ENCODE measurements at regions not wholly inside any gene's neighbourhood (a gene's known extent, or its start where the extent isn't known, plus 50 kb on each side); places are given as distances from the start of the nearest gene placed in this dataset.
A peak's percentile ranks its signal among the peaks of the same experiment; 100 is the strongest.
"Not testable (repeated sequence)": the region's sequence is repeated elsewhere in the genome, so short reads cannot be mapped to it uniquely, and the experiment has no call there.

GRCh38 chr6:112947507-112947906 is 600.4 kb downstream of the RFPL4B start:
- DNase-seq (ENCODE audit: low read depth in 4 of 4, low spot score in 3 of 4): no peak

GRCh38 chr6:112951829-112952228 is 604.7 kb downstream of the RFPL4B start:
- DNase-seq (ENCODE audit: low read depth in 4 of 4, low spot score in 3 of 4): no peak

GRCh38 chr6:112955743-112956142 is 608.6 kb downstream of the RFPL4B start:
- DNase-seq (ENCODE audit: low read depth in 4 of 4, low spot score in 3 of 4): not testable (repeated sequence)

DNA sequence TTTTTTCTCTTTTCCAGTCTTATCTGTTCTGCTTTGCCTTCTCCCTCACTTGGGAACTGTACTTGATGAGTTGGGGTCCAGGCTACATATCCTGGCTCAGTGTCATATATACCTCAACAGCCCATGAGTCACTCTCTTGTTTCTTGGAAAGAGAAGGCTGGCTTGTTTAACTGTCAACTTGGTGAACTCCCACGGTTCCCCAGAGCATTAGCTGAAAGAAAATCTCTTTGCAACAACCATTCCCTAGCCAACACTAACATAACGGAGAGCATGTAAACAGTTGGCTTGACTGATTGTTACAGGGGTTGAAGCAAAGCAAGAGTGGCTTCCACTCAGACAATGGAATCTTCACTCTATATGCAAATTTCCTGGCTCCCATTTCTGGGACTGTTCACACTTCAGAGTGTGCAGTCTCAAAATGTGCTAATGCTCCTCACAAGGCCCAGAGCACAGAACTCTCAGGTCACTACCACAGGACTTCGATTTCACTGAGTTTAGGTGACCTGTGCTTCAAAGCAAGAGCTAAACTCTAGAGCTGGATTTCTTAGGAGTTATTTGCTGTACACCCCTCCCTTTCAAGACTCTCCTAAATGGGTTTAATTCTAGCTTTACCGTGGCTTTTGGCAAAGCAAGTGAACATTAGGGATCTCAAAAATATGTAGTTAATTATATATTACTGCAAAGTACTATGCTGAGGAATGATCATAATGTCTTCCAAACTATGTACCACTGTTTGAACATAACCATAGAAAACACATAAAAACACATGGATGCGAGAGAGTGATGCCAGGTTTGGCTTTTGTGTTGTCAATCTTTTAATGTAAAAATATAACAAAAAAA is 609.8 kb downstream of the RFPL4B start:
- DNase-seq (ENCODE audit: low read depth in 4 of 4, low spot score in 3 of 4): peak; percentile 66 to 92 (median 82)

- DNase-seq (ENCODE audit: low read depth in 4 of 4, low spot score in 3 of 4): no peak
Measured at GRCh38 chr6:112957536-112957916, 610.4 kb downstream of the RFPL4B start.

- DNase-seq (ENCODE audit: low read depth in 4 of 4, low spot score in 3 of 4): not testable (repeated sequence)
Measured at GRCh38 chr6:112960130-112960529, 613.0 kb downstream of the RFPL4B start.

- no peak for DNase-seq (ENCODE audit: low read depth in 4 of 4, low spot score in 3 of 4)
Measured at GRCh38 chr6:112967974-112968373, 620.8 kb downstream of the RFPL4B start.

- DNase-seq (ENCODE audit: low read depth in 4 of 4, low spot score in 3 of 4): no peak
Measured at GRCh38 chr6:112971651-112972050, 624.5 kb downstream of the RFPL4B start.

DNA sequence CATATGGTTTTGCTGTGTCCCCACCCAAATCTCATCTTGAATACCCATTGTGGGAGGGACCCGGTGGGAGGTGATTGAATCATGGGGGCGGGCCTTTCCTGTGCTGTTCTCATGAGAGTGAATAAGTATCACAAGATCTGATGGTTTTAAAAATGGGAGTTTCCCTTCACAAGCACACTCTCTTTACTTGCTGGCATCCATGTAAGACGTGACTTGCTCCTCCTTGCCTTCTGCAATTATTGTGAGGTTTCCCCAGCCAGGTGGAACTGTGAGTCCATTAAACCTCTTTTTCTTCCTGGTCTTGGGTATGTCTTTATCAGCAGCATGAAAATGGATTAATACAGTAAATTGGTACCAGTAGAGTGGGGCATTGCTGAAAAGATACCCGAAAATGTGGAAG is 627.8 kb downstream of the RFPL4B start:
- DNase-seq (ENCODE audit: low read depth in 4 of 4, low spot score in 3 of 4): not testable (repeated sequence)

- not testable (repeated sequence) for DNase-seq (ENCODE audit: low read depth in 4 of 4, low spot score in 3 of 4)
Measured at GRCh38 chr6:112976579-112976978, 629.4 kb downstream of the RFPL4B start.

GRCh38 chr6:112979830-112980229 is 632.7 kb downstream of the RFPL4B start:
- DNase-seq (ENCODE audit: low read depth in 4 of 4, low spot score in 3 of 4): peak in 1 of 4 donors; percentile 22

DNA sequence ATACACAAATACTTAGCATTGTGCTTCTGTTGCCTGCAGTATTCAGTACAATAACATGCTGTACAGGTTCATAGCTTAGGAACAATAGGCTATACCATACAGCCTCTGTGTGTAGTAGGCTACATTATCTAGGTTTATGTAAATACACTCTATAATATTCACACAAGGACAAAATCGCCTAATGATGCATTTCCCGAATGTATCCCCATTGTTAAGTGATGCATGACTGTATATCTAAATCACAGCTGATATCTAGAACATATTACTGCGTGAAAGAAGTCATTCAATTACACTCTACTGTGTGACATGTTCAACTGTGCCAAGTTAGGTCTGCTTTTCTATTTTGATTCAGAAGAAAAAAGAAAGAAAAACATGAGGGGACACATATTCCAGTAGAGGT is 633.5 kb downstream of the RFPL4B start:
- DNase-seq (ENCODE audit: low read depth in 4 of 4, low spot score in 3 of 4): no peak

DNA sequence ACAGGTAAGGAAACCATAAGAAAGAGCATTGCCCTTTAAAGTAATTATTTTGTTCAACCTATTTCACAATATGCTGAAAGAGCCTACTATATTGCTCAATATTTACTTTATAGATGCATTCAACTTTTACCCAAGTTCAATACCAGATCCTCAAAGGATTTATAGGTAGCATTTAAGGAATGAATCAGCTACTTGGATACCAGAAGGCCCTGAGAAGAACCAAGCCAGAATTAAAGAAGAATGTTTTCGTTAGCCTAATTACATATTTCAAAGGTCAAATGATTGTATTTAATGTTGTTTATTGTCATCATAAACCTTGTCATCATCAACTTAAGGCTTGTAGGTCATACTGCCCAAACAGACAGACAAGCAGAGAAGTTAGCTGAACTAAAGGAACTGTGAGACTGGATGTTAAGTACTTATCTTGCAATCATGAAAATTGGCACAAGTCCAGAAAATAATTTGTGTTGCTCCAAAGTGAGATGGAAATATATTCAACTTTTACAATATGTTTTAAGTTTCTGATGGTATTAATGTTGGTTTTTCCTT is 636.7 kb downstream of the RFPL4B start:
- peak in 2 of 4 donors; percentile 30 to 33 for DNase-seq (ENCODE audit: low read depth in 4 of 4, low spot score in 3 of 4)

DNA sequence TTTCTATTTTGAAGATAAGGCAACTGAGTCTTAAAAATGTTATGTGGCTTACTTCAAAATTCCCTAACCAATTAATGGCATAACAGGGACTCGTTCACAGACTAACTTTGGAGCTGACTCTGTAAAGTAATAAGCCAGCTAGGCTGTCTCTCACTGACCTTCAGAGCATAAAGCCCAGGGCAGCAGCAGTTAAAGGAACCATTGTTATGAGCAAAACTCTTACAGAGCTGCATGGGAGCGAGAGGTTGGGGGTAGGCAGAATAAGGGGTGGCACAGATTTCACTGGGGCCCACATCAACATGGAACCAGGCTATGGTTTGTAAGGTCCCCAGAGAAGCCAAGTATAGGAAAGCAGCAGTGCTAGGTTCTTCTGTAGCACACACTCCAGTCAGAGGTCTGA is 637.8 kb downstream of the RFPL4B start:
- DNase-seq (ENCODE audit: low read depth in 4 of 4, low spot score in 3 of 4): no peak

- no peak for DNase-seq (ENCODE audit: low read depth in 4 of 4, low spot score in 3 of 4)
Measured at GRCh38 chr6:112986321-112986720, 639.2 kb downstream of the RFPL4B start.

DNA sequence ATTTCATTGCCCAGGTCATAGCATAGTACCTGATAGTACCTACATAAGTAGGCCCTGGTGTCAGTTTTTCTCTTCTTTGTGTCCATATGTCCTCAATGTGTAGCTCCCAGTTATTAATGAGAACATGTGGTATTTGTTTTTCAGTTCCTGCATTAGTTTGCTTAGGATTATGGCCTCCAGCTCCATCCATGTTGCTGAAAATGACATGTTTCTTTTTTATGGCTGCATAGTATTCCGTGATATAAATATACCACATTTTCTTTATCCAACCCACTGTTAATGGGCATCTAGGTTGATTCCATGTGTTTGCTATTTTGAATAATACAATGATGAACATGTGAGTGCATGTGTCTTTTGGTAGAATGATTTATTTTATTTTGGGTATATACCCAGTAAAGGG is 641.6 kb downstream of the RFPL4B start:
- no peak for DNase-seq (ENCODE audit: low read depth in 4 of 4, low spot score in 3 of 4)

DNA sequence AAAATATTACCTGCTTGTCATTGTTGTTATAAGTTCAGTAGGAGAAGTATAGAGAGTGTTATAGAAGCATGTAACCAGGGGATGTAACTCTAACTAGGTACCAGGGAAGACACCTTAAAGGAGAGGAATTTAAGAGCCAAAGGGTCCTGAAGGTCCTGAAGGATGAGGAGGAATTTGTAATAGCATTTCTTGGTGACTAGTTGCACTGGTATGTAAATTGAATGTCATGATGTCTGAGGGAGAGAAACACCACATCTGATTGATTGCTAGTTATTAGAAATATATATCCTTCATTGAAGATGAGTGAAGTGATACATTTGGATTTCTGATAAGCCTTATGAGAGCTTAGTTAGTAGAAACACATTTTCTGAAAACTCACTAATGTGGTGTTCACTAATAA is 643.8 kb downstream of the RFPL4B start:
- no peak for DNase-seq (ENCODE audit: low read depth in 4 of 4, low spot score in 3 of 4)

DNA sequence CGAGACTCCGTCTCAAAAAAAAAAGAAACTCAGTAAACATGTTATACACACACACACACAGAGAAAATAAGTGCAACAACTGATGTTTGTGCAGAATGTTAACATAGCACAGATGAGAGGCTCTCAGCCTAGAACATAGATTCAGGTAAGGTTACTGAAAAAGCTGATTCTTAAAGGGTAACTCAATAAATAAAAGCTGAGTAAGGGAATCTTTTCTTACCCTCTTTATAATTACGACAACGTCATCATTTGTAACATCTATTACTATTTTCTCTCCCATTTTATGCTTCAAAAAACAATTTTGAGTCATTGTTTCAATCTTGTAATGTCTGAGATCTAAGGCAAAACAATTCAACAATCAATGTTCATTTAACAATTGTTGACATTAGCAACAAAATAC is 644.8 kb downstream of the RFPL4B start:
- no peak for DNase-seq (ENCODE audit: low read depth in 4 of 4, low spot score in 3 of 4)

GRCh38 chr6:112997421-112998085 is 650.4 kb downstream of the RFPL4B start:
- no peak for DNase-seq (ENCODE audit: low read depth in 4 of 4, low spot score in 3 of 4)

- DNase-seq (ENCODE audit: low read depth in 4 of 4, low spot score in 3 of 4): no peak
Measured at GRCh38 chr6:113004054-113004453, 656.9 kb downstream of the RFPL4B start.

DNA sequence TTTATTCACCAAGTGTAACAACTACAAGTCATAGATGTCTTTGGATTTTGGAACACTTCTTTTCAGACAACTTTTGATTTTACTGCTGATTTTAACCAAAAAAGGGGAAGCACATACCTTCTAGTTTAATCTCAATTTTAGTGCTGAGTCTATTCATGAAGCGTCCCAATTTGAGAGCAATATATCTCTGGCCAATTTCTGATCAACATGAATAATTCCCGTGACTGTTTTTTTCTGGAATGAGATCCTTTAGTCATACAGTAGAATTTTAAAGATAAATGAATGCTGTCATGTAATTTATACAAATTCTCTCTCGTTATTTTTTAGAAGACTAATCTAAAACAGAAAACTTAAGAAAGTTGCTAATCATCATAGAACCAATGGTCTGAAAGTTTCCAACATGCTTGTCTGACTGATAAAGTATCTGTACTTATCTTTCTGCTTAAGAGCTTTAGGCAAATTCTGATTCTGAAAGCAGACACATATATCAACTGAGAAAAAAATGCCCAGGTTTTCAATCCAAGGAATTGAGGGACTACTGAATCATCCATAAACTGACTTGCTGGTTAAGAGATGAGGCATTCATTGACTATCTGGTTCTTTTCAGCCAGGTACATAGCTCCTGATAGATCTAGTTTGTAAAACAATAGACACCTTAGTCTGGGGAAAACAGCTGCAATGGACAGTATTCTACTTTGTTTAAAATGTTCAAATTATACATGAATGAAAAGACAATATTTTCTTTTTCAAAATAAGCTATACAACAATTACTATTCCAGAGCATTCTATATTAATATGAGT is 657.5 kb downstream of the RFPL4B start:
- DNase-seq (ENCODE audit: low read depth in 4 of 4, low spot score in 3 of 4): no peak

Data from right renal pelvis (tissue), 4 donors.